ENCODE measurements at regions not wholly inside any gene's neighbourhood (a gene's known extent, or its start where the extent isn't known, plus 50 kb on each side); places are given as distances from the start of the nearest gene placed in this dataset.
"Not testable (repeated sequence)": the region's sequence is repeated elsewhere in the genome, so short reads cannot be mapped to it uniquely, and the experiment has no call there.

- no peak for DNase-seq (ENCODE audit: low read depth)
These were observed 728.3 kb upstream of the CDH8 start for GRCh38 chr16:62764572-62764971.

DNA sequence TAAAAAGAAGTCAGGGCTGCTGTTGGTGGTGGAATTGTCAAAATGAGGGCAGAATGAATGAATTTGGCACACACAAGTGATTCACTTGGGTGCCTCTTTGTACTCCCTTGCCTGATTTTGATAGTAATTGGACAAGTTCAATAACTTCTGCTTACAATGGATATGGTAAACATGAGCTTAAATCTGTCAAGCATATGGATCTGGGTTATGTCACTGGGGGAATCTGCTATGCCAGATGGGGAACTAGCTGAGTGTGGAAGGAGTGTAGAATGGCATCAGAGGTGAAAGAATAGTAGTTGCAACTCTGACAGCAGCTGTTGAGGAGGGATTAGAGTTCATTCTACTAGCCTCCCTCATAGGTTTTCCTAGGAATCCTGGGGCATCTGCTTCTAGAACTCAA is 724.2 kb upstream of the CDH8 start:
- no peak for DNase-seq (ENCODE audit: low read depth)

GRCh38 chr16:62755938-62756337 is 719.7 kb upstream of the CDH8 start:
- DNase-seq (ENCODE audit: low read depth): no peak

GRCh38 chr16:62752854-62753253 is 716.6 kb upstream of the CDH8 start:
- DNase-seq (ENCODE audit: low read depth): no peak

DNA sequence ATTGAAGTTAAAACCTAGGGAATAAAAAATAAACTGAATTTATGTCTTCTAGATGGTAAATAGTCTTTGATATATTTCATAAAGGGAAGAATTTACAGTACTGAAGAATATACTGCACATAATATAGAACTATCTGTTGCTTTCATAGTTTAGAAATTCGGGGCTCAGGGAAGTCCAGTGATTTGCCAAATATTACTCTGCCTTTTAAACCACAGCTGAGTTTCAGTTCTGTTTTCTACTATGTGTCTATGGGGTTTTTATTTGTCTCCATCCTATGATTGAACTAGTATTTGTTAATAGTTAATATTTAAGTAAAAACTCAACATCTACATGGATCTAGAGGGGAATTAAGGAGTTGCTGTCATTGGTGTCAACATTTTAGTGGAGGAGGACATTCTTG is 715.0 kb upstream of the CDH8 start:
- DNase-seq (ENCODE audit: low read depth): no peak

GRCh38 chr16:62741692-62742091 is 705.5 kb upstream of the CDH8 start:
- DNase-seq (ENCODE audit: low read depth): no peak

DNA sequence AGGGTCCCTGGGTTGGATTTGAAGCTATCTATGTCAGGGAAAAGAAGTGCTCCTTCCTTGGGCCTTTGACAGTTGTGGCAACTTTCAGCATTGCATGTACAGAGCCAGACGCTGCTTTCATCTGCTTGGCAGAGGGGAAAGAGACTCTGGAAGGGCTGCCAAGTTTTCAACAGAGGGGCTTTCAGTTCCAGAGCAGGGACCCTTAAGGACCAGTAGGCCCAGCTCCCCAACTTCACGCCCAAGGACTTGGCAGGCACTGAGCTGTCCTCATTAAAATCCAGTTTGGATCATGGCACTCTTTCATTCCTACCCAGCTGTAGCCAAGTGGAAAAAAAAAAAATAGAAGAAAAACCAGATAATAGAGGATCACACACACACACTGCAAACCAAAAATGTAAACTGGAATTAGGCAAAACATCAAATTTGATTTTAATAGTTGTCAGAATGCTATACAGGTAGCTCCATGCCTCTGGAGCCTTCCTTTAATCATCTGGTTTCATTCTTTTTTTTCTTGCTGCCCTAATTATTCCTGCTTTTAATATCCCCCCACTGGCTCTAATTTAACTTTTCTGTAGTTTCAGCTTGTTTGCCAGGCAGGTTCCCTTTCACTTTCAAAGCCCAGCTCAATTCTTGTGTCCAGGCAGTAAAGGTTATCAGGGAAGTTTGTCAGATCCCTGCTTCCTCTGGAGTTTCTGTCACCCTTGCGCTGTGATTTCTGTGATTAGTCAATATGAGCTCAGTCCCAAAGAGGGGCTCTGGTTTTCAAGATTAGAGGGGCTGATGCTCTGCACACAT is 702.6 kb upstream of the CDH8 start:
- DNase-seq (ENCODE audit: low read depth): no peak

DNA sequence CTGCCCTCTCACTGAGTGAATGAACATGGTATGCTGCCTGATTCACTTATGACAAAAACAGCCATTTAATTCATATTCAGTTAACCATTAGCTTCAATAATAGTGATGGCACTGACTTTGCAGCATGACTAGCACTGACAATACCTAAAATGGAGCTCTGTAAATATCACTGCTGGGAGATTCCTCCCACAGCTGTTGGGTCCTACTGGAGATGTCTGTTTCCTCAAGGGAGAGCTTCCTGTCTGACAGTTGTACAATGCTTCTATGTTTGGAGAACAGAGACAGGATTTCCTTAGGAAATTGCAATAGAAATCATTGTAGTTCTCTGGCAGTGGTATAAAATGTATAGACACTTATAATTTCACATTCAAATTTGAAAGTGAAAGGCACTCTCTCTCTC is 695.9 kb upstream of the CDH8 start:
- DNase-seq (ENCODE audit: low read depth): no peak

DNA sequence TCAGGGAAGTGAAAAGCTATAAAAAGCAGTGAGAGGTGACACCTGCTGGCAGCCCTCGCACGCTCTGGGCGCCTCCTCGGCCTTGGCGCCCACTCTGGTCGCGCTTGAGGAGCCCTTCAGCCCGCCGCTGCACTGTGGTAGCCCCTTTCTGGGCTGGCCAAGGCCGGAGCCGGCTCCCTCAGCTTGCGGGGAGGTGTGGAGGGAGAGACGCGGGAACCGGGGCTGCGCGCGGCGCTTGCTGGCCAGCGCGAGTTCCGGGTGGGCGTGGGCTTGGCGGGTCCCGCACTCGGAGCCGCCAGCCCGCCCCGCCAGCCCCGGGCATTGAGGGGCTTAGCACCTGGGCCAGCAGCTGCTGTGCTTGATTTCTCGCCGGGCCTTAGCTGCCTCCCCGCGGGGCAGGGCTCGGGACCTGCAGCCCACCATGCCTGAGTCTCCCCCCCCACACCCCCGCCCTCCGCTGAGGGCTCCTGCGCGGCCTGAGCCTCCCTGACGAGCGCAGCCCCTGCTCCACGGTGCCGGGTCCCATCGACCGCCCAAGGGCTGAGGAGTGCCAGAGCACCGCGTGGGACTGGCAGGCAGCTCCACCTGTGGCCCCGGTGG is 688.5 kb upstream of the CDH8 start:
- DNase-seq (ENCODE audit: low read depth): not testable (repeated sequence)

DNA sequence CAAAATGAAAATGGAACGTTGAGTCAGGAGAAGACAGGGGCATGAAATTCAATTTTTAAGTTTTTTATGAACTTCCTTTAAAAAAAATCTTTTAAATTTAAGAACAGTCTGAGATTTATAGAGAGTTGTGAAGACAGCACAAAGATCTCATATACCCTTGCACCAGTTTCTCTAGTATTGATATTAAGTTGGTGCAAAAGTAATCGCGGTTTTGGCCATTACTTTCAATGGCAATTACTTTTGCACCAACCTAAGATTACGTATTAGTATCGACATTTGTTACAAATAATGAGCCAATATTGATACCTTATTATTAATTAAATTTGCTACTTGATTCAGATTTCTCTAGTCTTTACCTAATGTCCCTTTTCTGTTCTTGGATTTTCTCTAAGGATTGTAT is 684.4 kb upstream of the CDH8 start:
- no peak for DNase-seq (ENCODE audit: low read depth)

- DNase-seq (ENCODE audit: low read depth): no peak
These were observed 680.8 kb upstream of the CDH8 start for GRCh38 chr16:62717026-62717425.

DNA sequence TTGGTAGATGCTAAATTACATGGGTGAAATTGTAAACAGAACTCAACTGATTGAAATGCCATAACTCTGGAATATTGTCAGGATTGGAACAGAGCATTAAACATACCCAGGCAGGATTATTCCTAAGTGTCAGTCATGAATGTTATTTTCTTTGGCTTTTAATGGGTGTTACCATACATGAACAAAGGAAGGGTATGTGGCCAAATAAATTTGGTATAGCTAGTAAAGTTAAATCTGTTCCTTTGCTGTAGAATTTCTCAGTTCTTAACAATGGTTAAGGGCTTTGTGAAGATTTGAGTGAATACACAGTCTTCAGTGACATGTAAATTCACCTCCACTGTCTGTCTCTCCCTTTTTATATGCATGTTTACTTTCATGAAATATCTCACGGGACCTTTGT is 679.5 kb upstream of the CDH8 start:
- DNase-seq (ENCODE audit: low read depth): no peak

DNA sequence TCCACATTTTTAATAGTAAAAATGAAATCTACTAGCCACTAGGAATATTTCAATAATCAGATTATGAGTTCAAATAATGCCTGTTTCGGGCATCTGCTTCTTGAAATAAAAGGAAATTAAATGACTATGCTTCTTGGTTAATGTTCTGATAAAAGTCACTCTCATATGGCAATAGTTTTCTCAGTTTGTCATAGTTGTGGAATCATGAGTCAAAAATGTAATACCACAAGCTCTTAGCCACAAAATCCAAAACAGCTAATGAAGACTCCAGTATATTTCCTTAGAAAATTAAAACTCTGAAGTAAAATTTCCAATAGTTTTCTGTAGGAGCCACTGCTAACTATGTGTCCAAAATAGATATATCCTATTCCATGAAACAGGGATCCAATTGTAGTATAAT is 676.3 kb upstream of the CDH8 start:
- no peak for DNase-seq (ENCODE audit: low read depth)

GRCh38 chr16:62711797-62712196 is 675.6 kb upstream of the CDH8 start:
- no peak for DNase-seq (ENCODE audit: low read depth)

- no peak for DNase-seq (ENCODE audit: low read depth)
These were observed 673.6 kb upstream of the CDH8 start for GRCh38 chr16:62709794-62710193.

DNA sequence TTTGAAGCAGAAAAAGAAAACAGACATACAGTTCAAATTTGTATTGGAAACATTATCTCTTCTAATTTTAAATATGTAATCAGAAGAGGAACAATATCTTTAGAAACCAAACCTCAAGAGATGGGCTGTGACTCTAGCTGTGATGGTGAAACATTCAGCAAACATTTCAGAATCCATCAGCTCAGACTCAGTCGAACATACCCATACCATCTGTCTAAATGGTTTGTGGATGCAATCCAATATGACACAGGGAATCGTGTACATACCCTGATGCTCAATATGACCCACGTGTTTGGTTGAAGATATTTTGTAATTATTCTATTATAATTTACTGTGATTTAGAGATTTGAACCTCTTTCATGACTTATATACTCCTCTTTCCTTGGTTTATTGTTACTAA is 665.2 kb upstream of the CDH8 start:
- DNase-seq (ENCODE audit: low read depth): no peak

- DNase-seq (ENCODE audit: low read depth): no peak
These were observed 664.4 kb upstream of the CDH8 start for GRCh38 chr16:62700426-62701294.

- no peak for DNase-seq (ENCODE audit: low read depth)
These were observed 656.4 kb upstream of the CDH8 start for GRCh38 chr16:62692685-62693084.

DNA sequence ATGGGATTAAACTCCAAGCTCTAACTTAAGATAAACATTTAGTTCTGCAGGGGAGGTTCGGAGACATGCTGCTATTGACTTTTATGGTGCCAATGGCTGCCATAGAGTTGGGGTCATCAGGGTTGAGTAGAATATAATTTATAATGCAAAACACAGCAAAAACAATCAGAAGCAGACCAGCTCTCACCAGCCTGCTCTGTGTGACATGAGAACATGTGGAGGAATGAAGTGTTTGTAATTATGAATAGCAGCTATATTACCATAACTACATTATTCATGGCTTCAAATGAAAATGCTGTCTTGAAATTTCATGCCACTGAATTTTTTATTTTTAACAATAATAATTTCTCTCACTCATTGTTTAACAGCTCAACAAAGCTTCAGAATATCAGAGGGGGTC is 645.6 kb upstream of the CDH8 start:
- DNase-seq (ENCODE audit: low read depth): no peak

DNA sequence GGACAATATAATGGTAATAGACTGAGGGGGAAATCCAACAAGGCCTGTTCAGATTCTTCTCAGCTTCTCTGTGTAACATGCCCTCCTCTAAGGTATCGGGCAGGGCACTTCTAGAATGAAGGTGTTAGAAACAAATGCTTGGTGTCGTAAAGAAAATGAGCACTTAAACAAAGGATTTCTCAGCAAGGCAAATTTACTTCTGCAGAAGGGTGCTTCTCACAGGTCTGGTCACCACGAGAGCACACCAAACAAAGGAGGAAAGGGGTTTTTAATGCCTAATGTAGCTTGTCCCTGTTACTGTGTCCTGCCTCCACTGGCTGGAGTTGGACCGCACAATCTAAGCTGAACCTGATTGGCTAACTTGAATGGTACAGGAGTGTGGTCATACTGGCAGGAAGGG is 642.6 kb upstream of the CDH8 start:
- DNase-seq (ENCODE audit: low read depth): no peak

GRCh38 chr16:62676306-62676705 is 640.1 kb upstream of the CDH8 start:
- DNase-seq (ENCODE audit: low read depth): no peak

GRCh38 chr16:62665269-62665668 is 629.0 kb upstream of the CDH8 start:
- DNase-seq (ENCODE audit: low read depth): no peak

- DNase-seq (ENCODE audit: low read depth): no peak
These were observed 628.3 kb upstream of the CDH8 start for GRCh38 chr16:62664566-62664965.
